ENCODE measurements at regions not wholly inside any gene's neighbourhood (a gene's known extent, or its start where the extent isn't known, plus 50 kb on each side); places are given as distances from the start of the nearest gene placed in this dataset.

DNA sequence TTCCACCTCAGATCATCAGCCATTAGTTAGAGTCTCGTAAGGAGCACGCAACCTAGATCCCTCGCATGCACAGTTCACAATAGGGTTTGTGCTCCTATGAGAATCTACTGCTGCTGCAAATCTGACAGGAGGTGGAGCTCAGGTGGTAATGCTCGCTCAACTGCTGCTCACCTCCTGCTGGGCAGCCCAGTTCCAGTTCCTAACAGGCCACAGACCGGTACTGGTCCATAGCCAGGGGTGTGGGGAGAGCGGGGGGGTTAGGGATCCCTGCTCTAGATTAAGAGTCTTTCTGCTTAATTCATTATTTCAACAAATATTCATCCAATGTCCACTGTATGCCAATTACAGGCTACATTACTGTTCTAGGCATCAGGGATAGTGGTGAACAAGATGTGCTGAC lies 170.4 kb upstream of the KBTBD8 start:
- Histone ChIP-seq H3K9me2 (replicated peaks; ENCODE audit: insufficient read depth, low read length) (no peaks in the 10 kb centered on the region), H3F3A (ENCODE audit: insufficient read depth, low read length) (no peaks in the 10 kb centered on the region), H3K4me3 (ENCODE audit: low read length) (no peak overlapping the region), H3K27ac (ENCODE audit: low read length) (no peak overlapping the region), H2AFZ (ENCODE audit: low read length) (no peak overlapping the region), H3K4me2 (ENCODE audit: low read depth, low read length) (no peak overlapping the region), H3K79me2 (ENCODE audit: low read length) (no peaks in the 10 kb centered on the region), H3K9me3 (replicated peaks; ENCODE audit: insufficient read depth, low read length) (no peaks in the 10 kb centered on the region), H3K9ac (ENCODE audit: low read length) (no peak overlapping the region), H3K36me3 (replicated peaks; ENCODE audit: insufficient read depth, low read length) (no peaks in the 10 kb centered on the region), H3K4me1 (ENCODE audit: low read length) (no peaks in the 10 kb centered on the region), H4K20me1 (ENCODE audit: insufficient read depth, low read length) (no peaks in the 10 kb centered on the region), H3K27me3 (replicated peaks; ENCODE audit: insufficient read depth, low read length) (no peaks in the 10 kb centered on the region)
- no peak for TF ChIP-seq EZH2phosphoT487 (IDR thresholded peaks at IDR 0.05; ENCODE audit: low read length)
- no peak for DNase-seq

- Histone ChIP-seq H3F3A (ENCODE audit: insufficient read depth, low read length) (no peaks in the 10 kb centered on the region), H4K20me1 (ENCODE audit: insufficient read depth, low read length) (no peaks in the 10 kb centered on the region), H3K9me2 (replicated peaks; ENCODE audit: insufficient read depth, low read length) (no peaks in the 10 kb centered on the region), H3K27me3 (replicated peaks; ENCODE audit: insufficient read depth, low read length) (no peaks in the 10 kb centered on the region), H3K27ac (ENCODE audit: low read length) (no peak overlapping the region), H3K79me2 (ENCODE audit: low read length) (no peaks in the 10 kb centered on the region), H2AFZ (ENCODE audit: low read length) (no peak overlapping the region), H3K4me1 (ENCODE audit: low read length) (no peaks in the 10 kb centered on the region), H3K9ac (ENCODE audit: low read length) (no peak overlapping the region), H3K4me2 (ENCODE audit: low read depth, low read length) (no peak overlapping the region), H3K4me3 (ENCODE audit: low read length) (no peak overlapping the region), H3K9me3 (replicated peaks; ENCODE audit: insufficient read depth, low read length) (no peaks in the 10 kb centered on the region), H3K36me3 (replicated peaks; ENCODE audit: insufficient read depth, low read length) (no peaks in the 10 kb centered on the region)
- TF ChIP-seq EZH2phosphoT487 (IDR thresholded peaks at IDR 0.05; ENCODE audit: low read length) (no peak), EZH2 (optimal IDR thresholded peaks at IDR 0.05; ENCODE audit: low read depth, low read length) (no peak), CTCF (IDR thresholded peaks at IDR 0.05; ENCODE audit: low read length) (no peak)
- DNase-seq: no peak
Measured at GRCh38 chr3:66828303-66828702, 169.8 kb upstream of the KBTBD8 start.

GRCh38 chr3:66830301-66830700 lies 167.8 kb upstream of the KBTBD8 start:
- Histone ChIP-seq H3K9ac (ENCODE audit: low read length) (no peak overlapping the region), H2AFZ (ENCODE audit: low read length) (no peak overlapping the region), H3K4me1 (ENCODE audit: low read length) (peaks cover 3% of the 10 kb centered on the region; the same call in 1 of the 2 replicates), H3K27me3 (replicated peaks; ENCODE audit: insufficient read depth, low read length) (no peaks in the 10 kb centered on the region), H3K4me3 (ENCODE audit: low read length) (no peak overlapping the region), H3K9me2 (replicated peaks; ENCODE audit: insufficient read depth, low read length) (no peaks in the 10 kb centered on the region), H4K20me1 (ENCODE audit: insufficient read depth, low read length) (no peaks in the 10 kb centered on the region), H3F3A (ENCODE audit: insufficient read depth, low read length) (0 out of 2 replicates have a peak, but pooled peaks cover 3% of the 10 kb centered on the region), H3K9me3 (replicated peaks; ENCODE audit: insufficient read depth, low read length) (no peaks in the 10 kb centered on the region), H3K27ac (ENCODE audit: low read length) (no peak overlapping the region), H3K4me2 (ENCODE audit: low read depth, low read length) (no peak overlapping the region), H3K36me3 (replicated peaks; ENCODE audit: insufficient read depth, low read length) (no peaks in the 10 kb centered on the region), H3K79me2 (ENCODE audit: low read length) (no peaks in the 10 kb centered on the region)
- no peak for DNase-seq
- TF ChIP-seq EZH2 (optimal IDR thresholded peaks at IDR 0.05; ENCODE audit: low read depth, low read length) (no peak), EZH2phosphoT487 (IDR thresholded peaks at IDR 0.05; ENCODE audit: low read length) (no peak), CTCF (IDR thresholded peaks at IDR 0.05; ENCODE audit: low read length) (no peak)

DNA sequence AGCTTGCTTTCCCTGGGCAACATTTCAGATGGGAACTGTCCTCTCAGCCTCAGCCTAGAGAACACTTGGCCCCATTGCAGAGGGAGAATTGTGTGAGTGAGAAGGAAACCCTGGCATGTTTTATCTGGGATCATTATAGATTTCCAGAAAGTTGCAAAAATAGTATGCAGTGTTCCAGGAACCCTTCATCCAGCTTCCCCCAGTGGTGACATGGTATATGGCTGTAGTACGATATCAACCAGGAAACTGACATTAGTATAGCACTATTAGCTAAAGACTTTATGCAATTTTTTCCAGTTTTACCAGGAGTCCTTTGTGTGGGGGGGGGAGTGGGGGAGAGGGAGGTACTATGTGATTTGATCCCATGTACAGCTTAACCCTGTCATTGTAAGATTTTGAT lies 166.2 kb upstream of the KBTBD8 start:
- no peak for DNase-seq
- no peak for TF ChIP-seq EZH2phosphoT487 (IDR thresholded peaks at IDR 0.05; ENCODE audit: low read length)
- TF ChIP-seq CTCF (IDR thresholded peaks at IDR 0.05; ENCODE audit: low read length): no peak
- no peak for TF ChIP-seq EZH2 (optimal IDR thresholded peaks at IDR 0.05; ENCODE audit: low read depth, low read length)
- Histone ChIP-seq H3K27me3 (replicated peaks; ENCODE audit: insufficient read depth, low read length) (no peaks in the 10 kb centered on the region), H3K9me3 (replicated peaks; ENCODE audit: insufficient read depth, low read length) (no peaks in the 10 kb centered on the region), H3K36me3 (replicated peaks; ENCODE audit: insufficient read depth, low read length) (no peaks in the 10 kb centered on the region), H3K4me1 (ENCODE audit: low read length) (peaks cover 9% of the 10 kb centered on the region), H3K79me2 (ENCODE audit: low read length) (no peaks in the 10 kb centered on the region), H3K9ac (ENCODE audit: low read length) (no peak overlapping the region), H3F3A (ENCODE audit: insufficient read depth, low read length) (0 out of 2 replicates have a peak, but pooled peaks cover 3% of the 10 kb centered on the region), H3K4me3 (ENCODE audit: low read length) (no peak overlapping the region), H4K20me1 (ENCODE audit: insufficient read depth, low read length) (no peaks in the 10 kb centered on the region), H3K9me2 (replicated peaks; ENCODE audit: insufficient read depth, low read length) (no peaks in the 10 kb centered on the region), H3K27ac (ENCODE audit: low read length) (no peak overlapping the region), H2AFZ (ENCODE audit: low read length) (no peak overlapping the region), H3K4me2 (ENCODE audit: low read depth, low read length) (no peak overlapping the region)
